ENCODE measurements at regions not wholly inside any gene's neighbourhood (a gene's known extent, or its start where the extent isn't known, plus 50 kb on each side); places are given as distances from the start of the nearest gene placed in this dataset.
A peak's percentile ranks its signal among the peaks of the same experiment; 100 is the strongest.

GRCh38 chr5:68161156-68161555, 54.4 kb upstream of the PIK3R1 start:
- DNase-seq: no peak

DNA sequence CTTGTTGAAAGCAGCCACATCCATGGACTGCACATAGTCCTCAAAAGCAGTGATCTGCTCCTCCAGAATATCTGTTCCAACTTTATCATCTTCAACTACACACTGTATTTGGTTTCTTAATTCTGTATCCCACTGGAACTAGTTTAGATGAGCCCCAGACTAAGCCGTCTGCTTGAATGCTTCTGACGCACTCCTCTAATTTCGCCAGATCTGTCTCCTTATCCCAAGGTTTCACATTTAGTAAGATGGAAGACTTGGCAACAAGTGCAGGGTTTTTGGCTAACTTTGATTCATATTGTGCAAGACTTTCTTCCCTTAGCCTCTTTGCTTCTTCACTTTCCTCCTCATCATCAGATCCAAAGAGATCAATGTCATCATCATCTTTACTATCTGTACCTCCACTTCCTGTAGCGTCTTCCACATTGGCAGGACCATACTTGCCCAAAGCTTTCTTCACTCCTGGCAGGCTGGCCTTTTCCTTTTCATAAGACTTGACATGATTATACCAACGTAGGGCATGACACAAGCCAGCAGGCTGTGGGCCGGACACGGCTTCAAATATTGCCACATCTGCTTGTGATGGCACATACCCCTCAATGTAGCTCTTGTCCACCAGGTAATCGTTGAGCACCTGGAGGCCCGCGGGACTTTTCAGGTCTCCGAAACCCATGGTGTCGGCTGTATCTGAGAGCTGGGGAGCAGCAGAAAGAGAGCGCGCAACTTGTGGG, 56.2 kb upstream of the PIK3R1 start:
- no peak for DNase-seq

GRCh38 chr5:68155940-68156339, 59.6 kb upstream of the PIK3R1 start:
- no peak for DNase-seq

- no peak for DNase-seq
These were observed 61.3 kb upstream of the PIK3R1 start for GRCh38 chr5:68154119-68154857.

DNA sequence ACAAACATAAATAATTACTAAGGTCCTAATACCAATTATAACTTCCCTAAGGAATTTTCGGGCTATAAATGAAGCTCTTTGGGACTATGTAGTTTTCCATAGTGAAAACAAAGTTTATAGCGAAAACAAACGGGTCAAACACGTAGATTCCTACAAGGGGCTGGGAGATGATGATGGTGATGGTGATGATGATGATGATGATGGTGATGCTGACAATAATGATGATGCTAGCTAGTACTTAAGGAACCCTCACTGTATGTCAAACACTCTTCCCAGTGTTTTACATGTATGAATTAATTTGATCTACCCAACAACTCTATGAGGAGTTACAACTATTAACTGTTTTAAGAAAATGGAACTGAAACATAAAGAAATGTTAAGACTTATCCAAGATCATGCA, 63.7 kb upstream of the PIK3R1 start:
- DNase-seq: no peak

DNA sequence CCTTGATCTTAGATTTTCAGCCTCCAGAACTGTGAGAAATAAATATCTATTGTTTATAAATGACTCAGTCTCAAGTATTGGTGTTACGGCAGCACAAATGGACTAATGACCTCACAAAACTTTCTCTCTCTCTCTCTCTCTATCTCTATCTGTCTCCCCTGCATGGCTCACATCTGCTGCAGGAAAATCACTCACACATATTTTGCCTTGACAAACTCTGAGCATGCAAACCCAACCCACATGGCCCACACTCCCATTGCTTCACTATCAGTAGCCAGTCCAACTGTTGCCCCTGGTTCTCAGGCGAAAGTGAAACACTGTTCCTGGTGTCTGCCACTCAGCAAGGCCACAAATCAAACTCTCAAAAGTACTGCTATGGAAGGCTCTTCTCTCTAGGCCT, 66.4 kb upstream of the PIK3R1 start:
- DNase-seq: no peak

DNA sequence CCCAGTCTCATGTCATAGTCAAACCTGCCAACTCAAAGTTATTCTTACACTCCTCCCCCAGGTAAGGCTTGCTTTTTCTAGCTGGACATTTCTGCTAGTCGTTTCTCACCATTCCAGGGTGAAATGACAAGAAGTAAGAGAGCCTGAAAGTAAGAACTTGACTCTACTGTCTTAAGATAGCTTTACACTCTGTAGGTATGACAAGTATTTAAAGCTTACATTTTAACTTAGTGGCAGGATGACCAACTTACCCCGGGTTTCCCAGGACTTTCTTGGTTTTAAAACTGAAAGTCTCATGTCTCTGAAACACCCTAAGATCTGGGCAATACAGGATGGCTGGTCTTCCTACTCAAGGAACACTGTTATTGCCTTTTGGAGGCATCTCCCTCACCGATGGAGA, 67.5 kb upstream of the PIK3R1 start:
- DNase-seq: no peak

DNA sequence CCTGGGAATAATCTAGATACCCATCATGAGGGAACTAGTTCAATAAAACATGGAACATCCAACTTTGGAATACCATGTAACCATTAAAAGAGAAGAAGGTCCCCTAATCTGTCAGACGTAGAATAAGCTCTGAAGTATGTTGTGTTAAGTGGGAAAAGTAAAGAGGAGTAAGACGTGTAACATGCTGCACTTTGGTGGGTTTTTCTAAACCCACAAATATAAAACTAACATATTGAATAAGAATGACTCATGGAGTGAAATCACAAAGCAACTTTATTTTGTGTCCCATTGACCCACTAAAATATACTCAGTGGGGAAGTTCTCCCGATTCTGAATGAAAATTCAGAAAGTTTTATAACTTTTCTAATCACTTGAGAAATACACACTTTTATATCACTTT, 67.9 kb upstream of the PIK3R1 start:
- DNase-seq: no peak

GRCh38 chr5:68141494-68141893, 74.1 kb upstream of the PIK3R1 start:
- DNase-seq: peak; percentile 35

DNA sequence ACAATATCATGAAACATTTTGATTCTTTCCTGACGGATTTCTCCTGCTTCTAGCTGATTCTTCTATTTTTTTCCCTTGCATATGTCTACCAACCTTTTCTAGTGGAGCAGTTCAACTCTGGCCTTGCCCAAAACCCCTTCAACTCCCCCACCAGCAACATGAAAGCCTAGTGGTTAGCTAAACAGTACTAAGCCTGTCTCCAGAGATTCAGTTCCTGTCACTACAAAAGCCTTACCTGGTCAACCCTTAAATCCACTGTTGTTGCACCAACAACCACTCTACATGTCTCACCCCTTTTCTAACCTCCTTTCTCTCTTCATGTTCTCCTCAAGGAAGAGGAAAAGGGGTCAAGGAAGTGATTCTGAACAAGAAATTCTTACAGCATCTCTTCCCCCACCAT, 74.8 kb upstream of the PIK3R1 start:
- no peak for DNase-seq

DNA sequence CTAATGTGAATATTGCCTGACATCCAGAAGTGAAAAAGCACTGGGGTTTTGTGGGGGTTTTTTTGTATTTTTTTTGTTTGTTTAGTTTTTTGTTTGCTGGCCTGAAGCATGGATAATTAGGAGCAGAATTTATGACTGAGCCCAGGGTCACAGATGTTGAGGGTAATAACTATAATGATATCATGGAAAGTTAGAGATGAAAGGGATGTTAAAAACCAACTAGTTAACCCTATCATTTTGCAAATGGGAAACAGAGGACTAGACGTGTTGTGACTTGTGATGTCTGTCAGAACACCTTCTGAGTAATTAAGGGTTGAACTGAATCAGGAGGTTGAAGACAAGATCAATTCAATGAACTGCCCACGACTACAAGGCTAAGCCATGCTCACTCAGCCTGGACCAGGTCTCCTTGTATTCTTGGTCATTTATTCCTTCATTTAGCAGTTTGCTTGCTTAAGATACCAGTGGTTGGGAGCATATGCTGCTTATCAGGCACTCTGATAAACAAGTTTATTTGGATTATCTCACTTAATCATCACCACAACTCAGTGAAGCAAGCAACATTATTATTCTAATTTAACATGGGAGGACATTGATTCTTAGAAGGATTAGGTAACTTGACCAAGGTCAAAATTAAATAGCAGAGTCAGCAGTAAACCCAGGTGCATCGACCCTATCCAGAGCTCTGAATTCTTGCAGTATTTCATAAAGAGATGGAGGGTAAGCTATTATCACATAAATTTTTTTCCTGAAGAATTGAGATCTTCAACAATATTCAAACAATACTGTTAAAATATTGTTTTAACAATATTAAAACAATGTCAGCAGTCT, 75.7 kb upstream of the PIK3R1 start:
- DNase-seq: no peak

DNA sequence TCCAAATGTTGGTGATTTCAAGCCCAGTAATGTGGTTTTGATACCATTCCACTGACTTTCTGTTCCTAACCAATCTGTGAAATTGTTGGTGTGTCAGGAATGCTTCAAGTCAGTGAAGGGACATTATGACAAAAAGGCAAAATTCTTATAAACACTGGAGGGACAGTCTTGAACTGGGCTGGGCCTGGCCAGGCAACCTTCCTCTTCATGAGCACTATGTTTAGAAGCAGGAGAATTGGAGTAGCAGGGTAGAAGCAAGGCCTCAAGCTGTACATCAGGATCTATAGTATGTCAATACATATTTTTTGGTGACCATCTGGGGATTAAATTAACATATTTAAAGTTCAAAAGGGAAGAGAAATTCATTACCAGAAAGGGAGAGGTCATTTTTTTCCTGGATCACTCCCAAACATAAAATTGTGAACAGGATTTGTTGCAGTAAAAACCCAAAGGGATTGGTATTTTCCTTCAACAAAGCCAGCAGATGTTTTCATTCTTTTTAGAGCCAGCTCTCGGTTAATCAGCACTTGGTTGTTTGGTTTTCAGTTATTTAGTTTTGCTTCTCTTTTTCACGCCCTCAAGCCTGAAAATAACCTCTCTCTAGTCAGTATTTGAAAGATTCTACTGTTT, 77.9 kb upstream of the PIK3R1 start:
- DNase-seq: no peak

- no peak for DNase-seq
These were observed 80.8 kb upstream of the PIK3R1 start for GRCh38 chr5:68134669-68135313.

DNA sequence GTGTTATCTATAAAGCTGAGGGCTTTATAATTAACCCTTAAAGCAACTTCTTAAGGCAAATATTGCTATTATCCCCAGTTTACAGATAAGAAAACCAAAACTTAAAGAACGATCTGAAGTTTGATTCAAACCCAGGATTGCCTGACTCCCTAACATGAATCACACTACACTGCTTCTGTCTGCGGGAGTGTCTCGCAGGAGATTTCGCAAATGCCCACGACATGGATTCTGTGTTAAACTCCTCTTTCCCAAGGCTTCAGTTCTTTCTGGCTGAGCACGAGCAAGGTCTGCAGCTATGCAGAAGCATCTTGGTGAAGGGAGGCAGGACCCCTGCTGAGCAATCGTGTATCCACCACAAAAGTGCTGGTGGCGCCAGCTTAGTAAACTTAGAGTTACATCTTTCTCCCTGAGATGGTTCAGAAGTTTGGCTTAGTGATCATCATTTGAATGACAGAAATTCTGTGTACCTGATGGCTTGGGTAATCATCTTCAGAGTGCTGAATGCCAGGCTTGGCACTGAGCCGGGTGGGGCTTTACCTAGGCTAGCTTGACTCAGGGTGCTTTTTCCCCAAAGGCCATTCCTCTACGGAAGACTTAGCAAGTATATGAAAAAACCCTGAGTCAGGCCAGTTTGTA, 81.4 kb upstream of the PIK3R1 start:
- no peak for DNase-seq

GRCh38 chr5:68130253-68130652, 85.3 kb upstream of the PIK3R1 start:
- DNase-seq: no peak

GRCh38 chr5:68129364-68129763, 86.2 kb upstream of the PIK3R1 start:
- DNase-seq: no peak

DNA sequence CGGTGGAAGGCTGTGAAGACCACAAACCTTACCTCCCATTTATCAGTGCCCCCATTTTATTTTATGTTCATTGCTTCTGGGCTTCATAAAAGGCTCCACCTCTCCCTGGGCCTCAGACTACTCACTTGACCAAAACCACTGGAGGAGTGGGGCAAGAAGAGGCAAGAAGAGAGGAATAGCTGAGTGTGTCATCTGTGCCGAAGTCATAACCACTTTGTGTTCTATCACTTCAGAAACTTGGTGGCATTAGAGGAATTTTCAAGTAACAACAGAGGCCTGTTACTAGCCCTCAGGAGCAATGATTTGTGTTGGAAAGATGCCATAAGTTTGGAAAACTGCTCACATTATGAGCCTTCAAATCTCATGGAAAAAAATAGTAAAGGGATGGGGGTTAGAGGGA, 88.7 kb upstream of the PIK3R1 start:
- DNase-seq: no peak

- peak; percentile 31 for DNase-seq
These were observed 92.9 kb upstream of the PIK3R1 start for GRCh38 chr5:68122439-68123328.

DNA sequence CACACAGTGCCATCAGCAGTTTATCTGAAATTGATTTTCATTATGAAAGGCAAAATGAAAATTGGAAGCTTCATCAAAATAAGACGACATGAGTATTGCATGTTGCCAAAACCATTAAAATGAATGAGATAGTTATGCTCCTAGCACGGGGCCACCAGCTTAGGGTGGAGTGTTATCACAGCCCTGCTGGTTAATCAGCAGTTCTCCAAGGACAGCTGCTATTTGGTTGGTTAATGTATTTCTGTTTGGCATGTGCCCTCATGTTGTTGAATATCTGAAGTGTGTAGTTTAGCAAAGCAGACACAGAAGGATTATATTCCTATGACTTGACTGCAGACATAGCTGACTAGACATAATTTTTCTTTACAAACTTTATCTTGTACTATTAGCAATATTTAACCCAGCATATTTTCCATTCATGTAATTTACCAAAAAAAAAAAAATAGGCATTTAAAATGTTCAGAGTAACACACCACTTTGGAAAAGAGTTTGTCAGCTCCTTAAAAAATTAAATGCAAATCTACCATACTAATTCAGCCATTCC, 98.6 kb upstream of the PIK3R1 start:
- no peak for DNase-seq

DNA sequence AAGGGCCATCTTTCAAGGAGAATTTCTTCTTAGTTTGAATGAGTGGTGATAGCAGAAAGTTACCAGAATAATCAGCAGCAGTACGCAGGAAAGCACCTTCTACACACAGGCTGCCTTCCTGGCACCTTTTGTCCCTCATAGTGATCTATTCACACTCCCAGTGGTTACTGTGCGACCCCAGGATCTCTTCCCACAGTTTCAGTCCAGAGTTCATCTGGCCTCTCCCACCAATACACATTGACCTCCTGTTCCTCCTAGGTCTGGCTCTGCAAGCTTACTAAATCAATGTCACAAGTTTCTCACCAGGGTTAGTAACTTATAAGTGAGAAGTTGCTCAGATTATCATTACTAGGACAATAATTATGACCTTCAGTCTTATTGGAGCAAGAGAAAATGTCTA, 99.1 kb upstream of the PIK3R1 start:
- no peak for DNase-seq

GRCh38 chr5:68115584-68115983, 100.0 kb upstream of the PIK3R1 start:
- no peak for DNase-seq
